ENCODE measurements at regions not wholly inside any gene's neighbourhood (a gene's known extent, or its start where the extent isn't known, plus 50 kb on each side); places are given as distances from the start of the nearest gene placed in this dataset.
A peak's percentile ranks its signal among the peaks of the same experiment; 100 is the strongest.

GRCh38 chr15:36392676-36393266 lies 186.7 kb upstream of the CDIN1 start:
- no peak overlapping the region for H2BK15ac ChIP-seq (ENCODE audit: low read depth, low read length)
- H2AK9ac ChIP-seq (replicated peaks; ENCODE audit: low read depth, low read length, poor library complexity) = peak overlapping the region; percentile 67
- no peak overlapping the region for H4K5ac ChIP-seq (ENCODE audit: low read depth, low read length)
- H3K79me1 ChIP-seq (ENCODE audit: low read depth in 1 of 2, low read length in 2 of 2) = no peaks in the 10 kb centered on the region
- no peak overlapping the region for H3K18ac ChIP-seq (ENCODE audit: low read depth, low read length)
- no TSS peak for BruUV-seq (replicated peaks)
- no CpG with 5 or more reads among the region's 4 CpGs for whole genome bisulfite sequencing, 2 experiments (ENCODE audit: extremely low coverage in 2 of 2, insufficient read length in 1 of 2)
- H3K27ac ChIP-seq (ENCODE audit: insufficient read depth, low read length) = no peak overlapping the region
- peak overlapping the region; percentile 36 for H2AFZ ChIP-seq (replicated peaks; ENCODE audit: low read length, poor library complexity)
- H4K8ac ChIP-seq (ENCODE audit: low read depth in 2 of 2, low read length in 2 of 2) = no peak overlapping the region
- H2BK120ac ChIP-seq (ENCODE audit: low read depth, low read length) = no peak overlapping the region
- no peak for ATAC-seq (ENCODE audit: low read depth)
- H2BK5ac ChIP-seq (ENCODE audit: low read depth, low read length, poor library complexity, severe bottlenecking) = no peak overlapping the region
- H4K91ac ChIP-seq (ENCODE audit: insufficient read depth, low read depth, low read length) = no peak overlapping the region
- H3K4ac ChIP-seq (ENCODE audit: low read depth, low read length) = no peak overlapping the region
- H3K56ac ChIP-seq (ENCODE audit: extremely low read depth, insufficient read depth, low read length) = no peak overlapping the region
- no peak overlapping the region for H3K9ac ChIP-seq (ENCODE audit: low read depth, low read length)
- H3K9me3 ChIP-seq (ENCODE audit: control insufficient read depth, insufficient read depth, low read length) = no peaks in the 10 kb centered on the region
- no peaks in the 10 kb centered on the region for H4K20me1 ChIP-seq (ENCODE audit: insufficient read depth, low read length)
- POLR2A ChIA-PET (ENCODE audit: unreplicated experiment) = no interaction called here
- in situ Hi-C loops (cut with MboI; ENCODE audit: low sequenced_read_pairs) (no loop called here), intact Hi-C loops (cut with micrococcal nuclease) (no loop called here), dilution Hi-C loops (cut with HindIII; ENCODE audit: low sequenced_read_pairs, unreplicated experiment) (no loop called here)
- H3K14ac ChIP-seq (replicated peaks; ENCODE audit: low read depth, low read length) = no peak overlapping the region
- no peak overlapping the region for H3K4me3 ChIP-seq (ENCODE audit: insufficient read depth, low read depth, low read length)
- no peaks in the 10 kb centered on the region for H3K4me1 ChIP-seq (ENCODE audit: control insufficient read depth, insufficient read depth, low read length)
- H3K36me3 ChIP-seq (ENCODE audit: control insufficient read depth, insufficient read depth, low read length) = no peaks in the 10 kb centered on the region
- no peaks in the 10 kb centered on the region for H3K9me1 ChIP-seq (ENCODE audit: insufficient read depth, low read length)
- TF ChIP-seq ELK1 (IDR thresholded peaks at IDR 0.05; ENCODE audit: borderline replicate concordance, low read depth, low read length) = no peak
- no peak for TF ChIP-seq CHD1 (IDR thresholded peaks at IDR 0.05; ENCODE audit: low read depth, low read length)
- no peak for TF ChIP-seq BHLHE40 (IDR thresholded peaks at IDR 0.05; ENCODE audit: low read depth, low read length)
- no peak for TF ChIP-seq MAFK (IDR thresholded peaks at IDR 0.05; ENCODE audit: low read depth, low read length)
- TF ChIP-seq SMC3 (IDR thresholded peaks at IDR 0.05; ENCODE audit: low read depth, low read length) = no peak
- TF ChIP-seq POLR2A (IDR thresholded peaks at IDR 0.05; ENCODE audit: low read depth, low read length) = no peak
- TF ChIP-seq CEBPB (IDR thresholded peaks at IDR 0.05; ENCODE audit: low read depth, low read length) = no peak
- TF ChIP-seq CTCF (conservative IDR thresholded peaks at IDR 0.05; ENCODE audit: low read depth, low read length) = no peak
- TF ChIP-seq NFE2L2 (IDR thresholded peaks at IDR 0.05; ENCODE audit: low read depth, low read length) = no peak
- no peak for TF ChIP-seq USF2 (IDR thresholded peaks at IDR 0.05; ENCODE audit: low read depth, low read length)
- no peak for TF ChIP-seq RAD21 (IDR thresholded peaks at IDR 0.05; ENCODE audit: low read length)
- TF ChIP-seq RFX5 (IDR thresholded peaks at IDR 0.05; ENCODE audit: low read depth, low read length) = no peak
- TF ChIP-seq RCOR1 (IDR thresholded peaks at IDR 0.05; ENCODE audit: insufficient replicate concordance, low read length) = no peak
- TF ChIP-seq FOS (IDR thresholded peaks at IDR 0.05; ENCODE audit: low read depth, low read length) = no peak
- TF ChIP-seq MXI1 (IDR thresholded peaks at IDR 0.05; ENCODE audit: borderline replicate concordance, low read depth, low read length) = no peak
- no peak for TF ChIP-seq MAZ (IDR thresholded peaks at IDR 0.05; ENCODE audit: borderline replicate concordance, low read depth, low read length)
- no peak overlapping the region for H2AK5ac ChIP-seq (ENCODE audit: low read depth, low read length)
- no peak for DNase-seq
- no peak overlapping the region for H2BK20ac ChIP-seq (ENCODE audit: low read depth, low read length)
- H3K4me2 ChIP-seq (ENCODE audit: low read depth, low read length) = no peak overlapping the region
- H3K23ac ChIP-seq (ENCODE audit: low read depth, low read length) = no peak overlapping the region
- H3K27me3 ChIP-seq (ENCODE audit: control insufficient read depth, insufficient read depth, low read length) = no peaks in the 10 kb centered on the region
- CTCF ChIA-PET = no interaction called here

All from IMR-90 (cell line).